Uterus (tissue), 3 donors: ENCODE measurements at regions not wholly inside any gene's neighbourhood (a gene's known extent, or its start where the extent isn't known, plus 50 kb on each side); places are given as distances from the start of the nearest gene placed in this dataset.

Source experiments
- DNase-seq, 2 donors: peaks; one replicate each; pipeline ENCODE4 v3.0.0-alpha.2; 2019 to 2020
- H3K27ac ChIP-seq, 2 donors: fragments of 200-600 bp; sonication (generic); 1 replicate in 1 of 2; 2 replicates in 1 of 2; pipeline ENCODE4 v1.5.1; 2016 to 2018
- H3K27me3 ChIP-seq, 2 donors: fragments of 200-600 bp; sonication (generic); one replicate each; pipeline ENCODE4 v1.5.1; 2018 to 2019; ENCODE audit warnings: control low read depth in 1 of 2
- H3K36me3 ChIP-seq, 2 donors: fragments of 200-600 bp; sonication (generic); one replicate each; pipeline ENCODE4 v1.5.1; 2019; ENCODE audit warnings: control low read depth in 1 of 2
- H3K4me1 ChIP-seq, 2 donors: fragments of 200-600 bp; sonication (generic); one replicate each; pipeline ENCODE4 v1.5.1; 2018 to 2019; ENCODE audit warnings: control low read depth in 1 of 2
- H3K4me3 ChIP-seq, 2 donors: fragments of 200-600 bp; sonication (generic); 1 replicate in 1 of 2; 2 replicates in 1 of 2; pipeline ENCODE4 v1.5.1; 2018 to 2019; ENCODE audit warnings: mild to moderate bottlenecking in 1 of 2
- H3K9me3 ChIP-seq, 2 donors: fragments of 200-600 bp; sonication (generic); one replicate each; pipeline ENCODE4 v1.5.1; 2019; ENCODE audit warnings: control low read depth in 1 of 2
- POLR2A ChIP-seq, 2 donors: fragments of 450-650 bp; IDR thresholded peaks; one replicate each; pipeline ENCODE4 v1.6.1; 2016; ENCODE audit warnings: antibody characterized with exemption in 2 of 2, mild to moderate bottlenecking in 1 of 2, moderate library complexity in 1 of 2
- intact Hi-C: fragments of 100-400 bp; cut with DNase I; formaldehyde crosslinking; loops from one replicate; pipeline ENCODE4 v1.15.1; 2023; ENCODE audit warnings: low total_unique reads
- TF ChIP-seq, protein P1 (sequence below), 4 experiments: fragments of 200-600 bp in 2 of 4; fragments of 450-650 bp in 2 of 4; sonication (generic) in 2 of 4; IDR thresholded peaks; one replicate each; pipeline ENCODE4 v1.5.1; 2016 to 2019; ENCODE audit warnings: antibody characterized with exemption in 4 of 4, mild to moderate bottlenecking in 2 of 4, moderate library complexity in 1 of 4
- donor health status: DM: yes; HTN: yes; CAD: no.

DNA sequence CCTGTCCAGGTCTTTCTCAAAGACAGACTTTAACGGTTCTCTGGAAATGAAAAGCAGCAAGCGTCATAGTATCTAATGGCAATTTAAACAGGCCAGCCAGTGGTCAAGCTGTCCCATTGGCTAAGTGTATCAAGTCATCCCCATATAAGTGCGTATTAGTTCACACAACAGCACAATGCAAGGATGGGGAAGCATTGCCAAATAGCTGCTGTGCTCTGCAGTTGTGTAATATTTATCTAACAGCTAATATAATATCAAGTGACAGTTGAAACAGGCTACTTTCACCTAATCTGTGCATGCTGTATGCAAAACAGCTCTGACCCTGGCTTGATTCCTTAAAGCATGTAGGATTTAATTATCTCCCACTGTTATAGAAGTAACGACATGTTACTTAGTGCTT lies 134.8 kb upstream of the PPARGC1A start:
- intact Hi-C loops, result no loop called here
- no peaks in the 10 kb centered on the region for H3K9me3 ChIP-seq
- H3K27me3 ChIP-seq, result no peaks in the 10 kb centered on the region
- H3K36me3 ChIP-seq, result no peaks in the 10 kb centered on the region
- H3K4me3 ChIP-seq, result no peak overlapping the region
- no peaks in the 10 kb centered on the region for H3K4me1 ChIP-seq
- DNase-seq, result no peak
- no peak overlapping the region for H3K27ac ChIP-seq
- TF ChIP-seq POLR2A (IDR thresholded peaks at IDR 0.05), result no peak
- TF ChIP-seq, protein P1, sequence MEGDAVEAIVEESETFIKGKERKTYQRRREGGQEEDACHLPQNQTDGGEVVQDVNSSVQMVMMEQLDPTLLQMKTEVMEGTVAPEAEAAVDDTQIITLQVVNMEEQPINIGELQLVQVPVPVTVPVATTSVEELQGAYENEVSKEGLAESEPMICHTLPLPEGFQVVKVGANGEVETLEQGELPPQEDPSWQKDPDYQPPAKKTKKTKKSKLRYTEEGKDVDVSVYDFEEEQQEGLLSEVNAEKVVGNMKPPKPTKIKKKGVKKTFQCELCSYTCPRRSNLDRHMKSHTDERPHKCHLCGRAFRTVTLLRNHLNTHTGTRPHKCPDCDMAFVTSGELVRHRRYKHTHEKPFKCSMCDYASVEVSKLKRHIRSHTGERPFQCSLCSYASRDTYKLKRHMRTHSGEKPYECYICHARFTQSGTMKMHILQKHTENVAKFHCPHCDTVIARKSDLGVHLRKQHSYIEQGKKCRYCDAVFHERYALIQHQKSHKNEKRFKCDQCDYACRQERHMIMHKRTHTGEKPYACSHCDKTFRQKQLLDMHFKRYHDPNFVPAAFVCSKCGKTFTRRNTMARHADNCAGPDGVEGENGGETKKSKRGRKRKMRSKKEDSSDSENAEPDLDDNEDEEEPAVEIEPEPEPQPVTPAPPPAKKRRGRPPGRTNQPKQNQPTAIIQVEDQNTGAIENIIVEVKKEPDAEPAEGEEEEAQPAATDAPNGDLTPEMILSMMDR (IDR thresholded peaks at IDR 0.05), result no peak

DNA sequence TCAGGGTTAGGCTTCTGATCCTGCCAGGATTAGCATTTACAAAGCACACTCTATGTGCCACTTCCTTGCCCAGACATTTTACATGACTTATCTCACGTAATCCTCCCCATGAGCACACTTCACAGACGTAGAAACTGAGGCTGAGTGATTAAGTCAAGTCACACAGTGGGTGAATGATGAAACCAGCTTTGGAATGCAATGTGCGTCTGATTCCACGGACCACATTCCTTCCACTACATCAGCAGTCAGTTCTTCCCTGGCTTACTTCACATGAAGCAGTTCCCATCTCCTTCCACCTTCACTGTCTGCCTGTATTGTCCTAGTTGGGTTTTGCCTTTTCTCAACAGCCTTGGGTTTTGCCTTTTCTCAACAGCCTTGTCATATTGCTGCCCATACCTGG lies 134.3 kb upstream of the PPARGC1A start:
- no peak for DNase-seq
- no peaks in the 10 kb centered on the region for H3K27me3 ChIP-seq
- no peaks in the 10 kb centered on the region for H3K9me3 ChIP-seq
- no peak overlapping the region for H3K4me3 ChIP-seq
- intact Hi-C loops, result no loop called here
- H3K27ac ChIP-seq, result no peak overlapping the region
- H3K4me1 ChIP-seq, result no peaks in the 10 kb centered on the region
- TF ChIP-seq, protein P1 (IDR thresholded peaks at IDR 0.05), result no peak
- TF ChIP-seq POLR2A (IDR thresholded peaks at IDR 0.05), result no peak
- H3K36me3 ChIP-seq, result no peaks in the 10 kb centered on the region

DNA sequence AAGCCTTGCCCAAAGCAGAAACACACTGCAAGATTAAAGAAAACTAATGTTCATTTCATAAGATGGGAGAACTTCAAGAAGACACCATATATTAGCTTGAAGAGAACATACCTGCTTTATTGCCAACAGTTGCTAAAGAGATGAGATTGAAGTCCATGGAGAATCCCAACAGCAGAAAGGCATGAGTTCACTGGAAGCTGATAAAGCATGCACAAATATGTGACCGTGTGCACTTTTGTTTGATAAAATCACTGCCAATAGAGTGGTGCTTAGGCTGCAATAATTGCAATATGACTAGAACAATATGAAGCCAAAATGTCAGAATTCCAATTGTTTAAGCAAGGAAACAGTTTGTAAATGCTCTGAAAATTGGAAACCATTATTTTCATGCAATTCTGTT lies 125.9 kb upstream of the PPARGC1A start:
- H3K27ac ChIP-seq, result no peak overlapping the region
- no peaks in the 10 kb centered on the region for H3K27me3 ChIP-seq
- no peak for DNase-seq
- no peaks in the 10 kb centered on the region for H3K4me1 ChIP-seq
- intact Hi-C loops, result no loop called here
- no peak for TF ChIP-seq POLR2A (IDR thresholded peaks at IDR 0.05)
- TF ChIP-seq, protein P1 (IDR thresholded peaks at IDR 0.05), result no peak
- no peaks in the 10 kb centered on the region for H3K36me3 ChIP-seq
- H3K9me3 ChIP-seq, result no peaks in the 10 kb centered on the region
- H3K4me3 ChIP-seq, result no peak overlapping the region

DNA sequence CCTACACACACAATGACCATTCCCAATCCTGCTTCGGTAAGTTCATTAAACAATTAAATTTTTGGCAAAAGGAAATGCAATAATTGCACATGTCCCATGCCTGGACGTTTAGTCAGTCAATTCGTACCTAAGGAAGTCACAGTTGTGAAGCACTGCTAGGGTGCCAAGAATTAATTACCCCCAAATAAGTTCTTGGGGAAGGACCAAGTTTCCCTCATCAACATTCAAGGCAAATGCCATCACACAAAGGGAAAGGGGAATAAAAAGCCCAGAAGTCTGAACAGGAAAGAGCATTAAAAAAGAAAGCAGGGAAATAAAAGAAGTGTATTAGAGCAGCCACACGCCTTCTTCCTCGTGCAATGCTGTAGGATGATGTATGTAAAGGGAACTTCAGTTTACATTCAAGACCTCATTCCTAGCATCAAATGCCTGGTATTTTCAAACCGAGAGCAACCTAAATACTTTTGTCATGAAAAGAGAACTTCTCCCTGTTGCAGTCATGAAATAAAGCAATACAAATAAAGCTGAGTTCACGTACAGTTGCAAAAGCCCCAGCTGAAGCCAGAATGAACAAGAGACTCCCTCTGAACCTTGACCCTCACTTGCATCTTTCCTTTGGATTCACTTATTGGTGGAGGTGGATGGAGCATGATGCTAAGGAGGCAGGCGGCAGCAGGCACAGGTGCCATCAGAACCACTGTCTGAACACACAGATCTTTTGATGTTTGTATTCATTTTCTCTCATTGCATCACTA lies 124.0 kb upstream of the PPARGC1A start:
- TF ChIP-seq, protein P1 (IDR thresholded peaks at IDR 0.05), result no peak
- no peak for TF ChIP-seq POLR2A (IDR thresholded peaks at IDR 0.05)
- H3K27ac ChIP-seq, result no peak overlapping the region
- no peaks in the 10 kb centered on the region for H3K9me3 ChIP-seq
- H3K27me3 ChIP-seq, result no peaks in the 10 kb centered on the region
- intact Hi-C loops, result no loop called here
- H3K4me1 ChIP-seq, result no peaks in the 10 kb centered on the region
- DNase-seq, result no peak
- no peak overlapping the region for H3K4me3 ChIP-seq
- no peaks in the 10 kb centered on the region for H3K36me3 ChIP-seq

DNA sequence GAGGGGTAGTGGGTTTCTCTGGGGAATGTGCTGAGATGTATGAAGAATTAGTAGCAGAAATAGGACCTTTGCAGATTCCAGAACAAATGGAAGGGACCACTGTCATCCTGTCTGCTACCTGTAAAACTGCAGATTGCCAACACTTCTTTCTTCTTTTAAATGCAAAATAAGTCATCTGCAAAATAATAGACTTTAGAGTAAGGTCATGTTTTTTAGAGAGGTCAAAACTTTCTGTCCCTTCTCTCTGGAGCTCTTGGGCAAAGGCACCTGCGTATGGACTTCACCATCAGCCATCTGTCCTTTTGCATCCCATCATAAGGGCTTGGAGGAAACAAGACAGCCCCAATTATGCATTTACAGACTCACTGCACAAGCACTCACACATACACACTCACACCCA lies 121.1 kb upstream of the PPARGC1A start:
- Histone ChIP-seq H3K4me3 (no peak overlapping the region), H3K4me1 (no peaks in the 10 kb centered on the region), H3K9me3 (no peaks in the 10 kb centered on the region), H3K27ac (no peak overlapping the region), H3K36me3 (no peaks in the 10 kb centered on the region), H3K27me3 (no peaks in the 10 kb centered on the region)
- DNase-seq, result no peak
- intact Hi-C loops, result no loop called here
- TF ChIP-seq, protein P1 (IDR thresholded peaks at IDR 0.05), result no peak
- TF ChIP-seq POLR2A (IDR thresholded peaks at IDR 0.05), result no peak
